GM18873 (cell line): ENCODE measurements at regions not wholly inside any gene's neighbourhood (a gene's known extent, or its start where the extent isn't known, plus 50 kb on each side); places are given as distances from the start of the nearest gene placed in this dataset.
"Not testable (repeated sequence)": the region's sequence is repeated elsewhere in the genome, so short reads cannot be mapped to it uniquely, and the experiment has no call there.

Experiments
- ATAC-seq: cut with Tn5 transposase; IDR thresholded peaks from one replicate; pipeline ENCODE4 v1.9.1; 2021; ENCODE audit warnings: mild to moderate bottlenecking, moderate library complexity, moderate number of reproducible peaks; ENCODE audit not compliant: unreplicated experiment, low FRiP score

GRCh38 chr2:187676050-187676449 lies 121.8 kb upstream of the TFPI start:
- ATAC-seq, result not testable (repeated sequence)

- ATAC-seq, result no peak
Measured at GRCh38 chr2:187679454-187679853, 125.2 kb upstream of the TFPI start.

GRCh38 chr2:187684174-187684573 lies 129.9 kb upstream of the TFPI start:
- ATAC-seq, result no peak

- no peak for ATAC-seq
Measured at GRCh38 chr2:187686416-187687024, 132.3 kb upstream of the TFPI start.

- no peak for ATAC-seq
Measured at GRCh38 chr2:187687585-187687984, 133.3 kb upstream of the TFPI start.

GRCh38 chr2:187689372-187689771 lies 135.1 kb upstream of the TFPI start:
- ATAC-seq, result no peak

- no peak for ATAC-seq
Measured at GRCh38 chr2:187693923-187694322, 139.7 kb upstream of the TFPI start.

- ATAC-seq, result not testable (repeated sequence)
Measured at GRCh38 chr2:187696644-187697043, 142.4 kb upstream of the TFPI start.

GRCh38 chr2:187698374-187699110 lies 144.3 kb upstream of the TFPI start:
- ATAC-seq, result no peak

GRCh38 chr2:187702157-187702556 lies 147.9 kb upstream of the TFPI start:
- no peak for ATAC-seq

- no peak for ATAC-seq
Measured at GRCh38 chr2:187708272-187708671, 154.0 kb upstream of the TFPI start.

GRCh38 chr2:187709065-187709464 lies 154.8 kb upstream of the TFPI start:
- no peak for ATAC-seq

GRCh38 chr2:187710791-187711521 lies 156.7 kb upstream of the TFPI start:
- ATAC-seq, result no peak

GRCh38 chr2:187715590-187715989 lies 161.4 kb upstream of the TFPI start:
- ATAC-seq, result no peak

GRCh38 chr2:187716301-187716700 lies 162.1 kb upstream of the TFPI start:
- ATAC-seq, result no peak

- no peak for ATAC-seq
Measured at GRCh38 chr2:187718092-187718491, 163.9 kb upstream of the TFPI start.

- no peak for ATAC-seq
Measured at GRCh38 chr2:187719510-187719909, 165.3 kb upstream of the TFPI start.

- ATAC-seq, result no peak
Measured at GRCh38 chr2:187748958-187749357, 194.7 kb upstream of the TFPI start.

- ATAC-seq, result no peak
Measured at GRCh38 chr2:187749804-187750431, 195.7 kb upstream of the TFPI start.

GRCh38 chr2:187768995-187769394 lies 214.8 kb upstream of the TFPI start:
- ATAC-seq, result no peak

- ATAC-seq, result no peak
Measured at GRCh38 chr2:187769437-187769836, 215.2 kb upstream of the TFPI start.
